ENCODE measurements at regions not wholly inside any gene's neighbourhood (a gene's known extent, or its start where the extent isn't known, plus 50 kb on each side); places are given as distances from the start of the nearest gene placed in this dataset.

DNA sequence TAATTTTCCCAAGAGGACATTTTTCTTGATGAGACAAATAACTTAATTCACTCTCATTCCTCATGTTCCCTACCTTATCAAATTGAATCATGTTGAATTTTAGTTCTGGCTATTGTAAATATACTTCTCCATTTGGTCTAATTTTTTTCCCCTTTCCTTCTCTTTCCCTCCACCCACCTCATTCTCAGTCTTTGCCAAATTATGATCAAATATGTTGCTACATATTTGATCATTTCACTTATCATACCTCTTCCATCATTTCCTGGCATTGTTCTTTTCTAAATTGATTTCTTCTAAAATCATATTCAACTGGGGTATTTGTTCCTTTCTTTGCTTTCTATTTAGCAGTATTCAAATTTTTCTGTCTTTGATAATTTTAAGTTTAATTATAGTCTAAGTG is 52.3 kb downstream of the HDGFL1 start:
- no peak for DNase-seq (ENCODE audit: low spot score)

DNA sequence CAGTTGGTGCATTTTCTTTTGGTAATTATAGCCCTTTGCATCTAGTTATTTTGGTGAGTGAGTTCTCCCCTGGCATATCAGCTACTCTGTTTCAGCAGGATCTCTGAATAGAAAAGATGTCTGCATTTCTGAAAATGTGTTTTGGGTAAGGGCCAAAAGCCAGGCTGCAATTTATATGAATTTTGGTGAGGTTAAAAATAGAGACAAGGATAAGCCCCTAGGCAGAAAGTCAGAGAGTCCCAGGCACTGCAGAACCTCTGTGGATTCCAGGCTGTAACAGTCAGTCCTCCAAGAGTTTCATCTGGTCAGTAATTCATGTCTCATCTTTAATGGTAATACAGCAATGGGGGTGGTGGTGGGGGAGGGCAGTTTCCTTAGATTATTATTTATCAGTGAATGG is 53.0 kb downstream of the HDGFL1 start:
- no peak for DNase-seq (ENCODE audit: low spot score)

DNA sequence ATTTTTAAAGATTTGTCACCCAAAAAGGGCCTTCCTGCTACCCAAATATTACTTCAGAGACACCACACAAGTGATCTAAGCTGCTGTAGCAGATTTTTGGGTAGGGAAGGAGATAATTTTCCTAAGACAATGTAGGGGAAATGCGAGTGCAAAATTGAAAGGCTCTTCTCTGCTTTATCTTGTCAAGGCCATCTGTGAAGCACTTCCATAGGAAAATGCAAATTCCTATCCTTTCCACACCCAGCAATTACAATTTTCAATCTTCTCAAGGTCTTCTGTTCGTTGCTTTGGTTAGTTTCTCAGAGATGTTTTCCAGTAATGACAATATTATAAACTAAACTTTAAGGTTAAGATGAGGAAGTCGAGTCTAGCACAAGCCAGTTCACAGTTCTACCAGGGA is 53.4 kb downstream of the HDGFL1 start:
- no peak for DNase-seq (ENCODE audit: low spot score)

DNA sequence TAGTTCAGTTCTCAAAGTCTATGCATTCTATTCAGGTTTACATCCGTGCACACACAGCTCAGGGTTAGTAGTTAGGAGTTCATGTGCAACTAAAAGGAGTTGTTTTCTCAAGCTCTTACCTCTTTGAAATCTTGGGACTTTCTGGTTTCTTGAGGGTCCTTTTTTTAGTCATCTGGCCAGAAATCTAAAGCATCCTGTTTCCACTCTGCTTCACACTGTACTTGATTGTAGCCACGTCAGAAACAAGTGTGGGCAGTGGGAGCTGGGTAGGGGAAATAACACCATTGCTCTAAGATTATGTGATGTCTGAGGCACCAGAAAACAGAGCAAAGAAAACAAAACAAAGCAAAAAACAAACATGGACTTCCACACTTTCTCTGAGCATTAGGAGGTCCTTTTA is 58.3 kb downstream of the HDGFL1 start:
- no peak for DNase-seq (ENCODE audit: low spot score)

DNA sequence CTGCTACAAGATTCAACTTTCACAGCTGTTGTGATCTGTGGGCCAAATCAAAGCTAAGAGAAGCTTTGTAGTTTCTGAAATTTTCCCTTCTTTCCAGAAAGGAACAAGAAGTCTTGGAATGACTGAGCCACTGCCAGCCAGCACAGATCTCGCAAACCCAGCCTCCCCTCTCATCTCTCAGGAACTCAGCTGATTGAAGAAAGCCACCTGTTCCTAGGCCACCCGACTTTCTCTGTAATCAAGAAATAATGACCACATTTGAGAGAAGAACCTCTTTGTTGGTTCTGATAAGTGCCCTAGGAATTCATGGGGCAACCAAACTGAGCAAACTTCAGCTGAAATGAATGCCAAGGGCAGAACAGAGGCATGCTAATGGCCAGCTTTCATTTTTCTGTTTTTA is 61.7 kb downstream of the HDGFL1 start:
- peak; percentile 44 for DNase-seq (ENCODE audit: low spot score)

DNA sequence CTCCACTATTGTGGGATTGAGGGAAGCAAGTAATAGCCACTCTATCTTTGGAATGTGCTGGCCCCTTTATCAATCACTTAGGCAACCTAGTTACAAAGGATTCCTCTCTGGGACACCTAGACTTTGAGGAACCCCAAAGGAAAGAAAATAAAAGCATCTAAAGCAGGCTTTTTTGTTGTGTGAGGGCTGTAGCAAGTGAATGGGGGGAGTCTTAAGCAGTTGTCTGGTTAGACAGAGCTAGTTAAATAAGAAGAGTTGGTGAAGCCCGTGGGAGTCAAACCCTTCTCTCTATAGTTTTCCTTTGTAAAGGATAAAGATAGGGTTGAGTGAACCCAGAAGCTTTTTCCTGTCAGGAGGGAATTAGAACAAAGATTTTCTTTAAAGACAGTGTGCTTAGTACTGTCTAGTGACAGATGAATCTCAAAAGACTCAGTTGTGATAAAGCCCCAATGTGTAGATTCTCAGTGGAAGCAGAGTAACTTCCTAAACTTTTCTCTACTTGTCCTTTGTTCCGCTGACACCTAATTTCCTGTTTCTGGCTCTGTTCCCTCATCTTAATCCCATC is 63.3 kb downstream of the HDGFL1 start:
- DNase-seq (ENCODE audit: low spot score) = no peak

DNA sequence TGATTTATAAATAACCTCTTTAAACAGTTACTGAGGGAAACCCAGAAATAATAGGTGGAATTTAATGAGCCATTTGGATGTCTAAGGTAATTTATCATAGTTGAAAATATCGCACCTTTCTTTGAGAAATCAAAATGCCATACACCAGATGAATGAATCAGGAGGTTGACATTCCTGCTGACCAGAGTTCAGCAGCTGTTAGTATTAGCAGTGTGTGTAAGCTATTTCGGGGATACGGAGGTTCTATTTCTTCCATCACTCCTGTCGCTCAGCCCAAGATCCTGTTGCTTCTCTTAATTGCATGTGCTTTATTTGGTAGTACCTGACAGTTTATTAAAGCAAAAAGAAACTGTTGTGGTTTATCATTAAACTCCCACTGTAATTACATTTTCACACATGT is 67.1 kb downstream of the HDGFL1 start:
- no peak for DNase-seq (ENCODE audit: low spot score)

DNA sequence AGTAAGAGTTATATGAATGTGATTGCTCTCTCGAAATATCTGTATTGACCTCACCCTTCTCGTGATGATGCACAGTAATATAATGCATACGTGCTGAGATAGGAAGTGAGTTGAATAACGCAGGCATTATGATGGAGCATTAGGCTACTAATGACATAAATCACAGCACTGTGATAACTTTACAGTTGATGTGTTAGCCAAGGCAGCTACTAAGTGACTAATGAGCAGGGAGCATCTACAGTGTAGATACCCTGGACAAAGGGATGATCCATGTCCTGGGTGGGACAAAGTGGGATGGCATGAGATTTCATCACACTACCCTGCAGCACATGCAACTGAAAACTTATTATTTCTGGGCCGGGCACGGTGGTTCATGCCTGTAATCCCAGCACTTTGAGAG is 68.4 kb downstream of the HDGFL1 start:
- no peak for DNase-seq (ENCODE audit: low spot score)

DNA sequence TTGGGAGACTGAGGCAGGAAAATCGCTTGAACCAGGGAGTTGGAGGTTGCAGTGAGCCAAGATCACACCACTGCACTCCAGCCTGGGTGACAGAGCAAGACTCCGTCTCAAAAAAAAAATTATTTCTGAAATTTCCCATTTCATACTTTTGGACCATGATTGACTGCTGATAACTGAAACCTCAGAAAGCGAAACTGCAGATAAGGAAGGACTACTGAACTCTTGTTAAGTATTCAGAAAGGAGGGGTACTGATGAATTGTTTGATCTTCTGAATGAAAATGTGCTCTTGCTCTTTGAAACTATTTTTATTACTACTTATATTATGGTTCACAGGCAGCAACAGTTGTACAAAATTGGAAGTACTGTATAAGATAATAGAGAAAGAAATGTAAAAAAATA is 69.0 kb downstream of the HDGFL1 start:
- DNase-seq (ENCODE audit: low spot score) = no peak

DNA sequence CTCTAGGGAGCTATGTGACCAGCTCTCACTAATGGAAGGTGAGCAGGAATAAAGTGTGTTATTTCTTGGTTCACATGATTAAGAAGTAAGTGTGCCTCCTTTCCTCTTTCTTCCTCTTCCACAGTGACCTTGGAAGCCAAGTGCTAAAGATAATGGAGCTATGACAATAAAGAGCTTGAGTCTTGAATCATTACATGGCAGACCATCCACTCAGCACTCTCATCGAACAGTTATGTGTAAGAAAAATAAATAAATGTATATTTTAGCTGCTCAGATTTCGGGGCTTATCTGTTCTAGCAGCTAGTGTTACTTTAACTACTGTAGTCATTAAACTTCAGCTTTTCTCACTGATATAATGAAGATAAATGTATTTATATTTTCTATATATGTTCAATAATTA is 72.9 kb downstream of the HDGFL1 start:
- no peak for DNase-seq (ENCODE audit: low spot score)

DNA sequence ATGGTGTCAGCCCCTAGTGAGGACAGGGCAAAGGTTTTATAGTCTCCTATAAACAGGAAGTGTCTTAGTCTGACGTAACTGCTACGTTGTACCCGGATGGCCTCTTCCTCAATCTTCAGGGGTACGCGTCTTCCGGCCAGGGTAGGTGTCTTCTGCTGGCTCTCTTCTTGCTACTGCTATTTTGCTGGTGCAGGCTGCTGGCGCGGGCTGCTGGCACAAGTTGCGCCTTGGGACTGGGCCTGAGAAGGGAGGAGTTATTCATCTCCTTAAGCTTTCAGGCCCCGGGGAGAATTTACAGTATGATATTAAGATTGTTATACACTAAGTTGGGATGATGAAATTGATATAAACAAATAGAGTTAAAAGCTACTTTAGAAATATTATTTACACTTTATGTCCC is 74.4 kb downstream of the HDGFL1 start:
- no peak for DNase-seq (ENCODE audit: low spot score)

DNA sequence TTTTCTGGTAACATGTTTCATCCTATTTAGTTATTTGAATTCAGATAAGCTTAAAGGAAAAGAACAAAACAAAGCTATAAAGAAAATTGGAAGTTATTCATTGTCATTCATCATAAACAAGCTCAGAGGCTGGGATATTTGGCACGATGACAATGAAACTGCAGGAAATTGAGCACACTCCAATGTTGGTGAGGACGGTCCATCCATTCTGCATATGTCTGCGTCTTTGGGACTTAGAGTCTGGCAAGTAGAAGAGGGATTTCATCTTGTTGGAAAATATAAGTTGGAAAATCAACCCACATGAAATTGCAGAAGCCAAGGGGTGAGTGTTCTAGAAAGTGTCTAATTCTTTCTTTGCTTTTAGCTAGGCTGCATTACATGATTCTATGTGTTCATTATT is 78.4 kb downstream of the HDGFL1 start:
- DNase-seq (ENCODE audit: low spot score) = no peak

DNA sequence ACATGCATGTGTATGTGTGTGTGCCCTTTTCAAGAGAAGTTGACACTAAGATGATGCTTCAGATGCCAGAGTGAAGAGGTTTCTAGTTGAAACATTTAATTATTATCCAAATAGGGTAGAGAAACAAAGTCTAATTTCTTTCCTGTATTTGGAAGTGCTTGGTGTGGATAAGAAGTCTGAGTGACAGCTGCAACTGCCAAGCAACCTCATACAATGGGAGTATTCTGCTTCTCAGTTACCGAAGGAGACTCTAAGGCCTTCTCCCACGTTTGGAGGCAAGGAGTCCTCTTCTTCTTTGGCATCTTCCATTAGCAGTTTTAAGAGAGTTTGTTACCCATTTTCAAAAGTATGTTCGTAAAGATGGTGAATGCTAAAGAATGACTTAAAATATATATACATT is 82.4 kb downstream of the HDGFL1 start:
- no peak for DNase-seq (ENCODE audit: low spot score)

DNA sequence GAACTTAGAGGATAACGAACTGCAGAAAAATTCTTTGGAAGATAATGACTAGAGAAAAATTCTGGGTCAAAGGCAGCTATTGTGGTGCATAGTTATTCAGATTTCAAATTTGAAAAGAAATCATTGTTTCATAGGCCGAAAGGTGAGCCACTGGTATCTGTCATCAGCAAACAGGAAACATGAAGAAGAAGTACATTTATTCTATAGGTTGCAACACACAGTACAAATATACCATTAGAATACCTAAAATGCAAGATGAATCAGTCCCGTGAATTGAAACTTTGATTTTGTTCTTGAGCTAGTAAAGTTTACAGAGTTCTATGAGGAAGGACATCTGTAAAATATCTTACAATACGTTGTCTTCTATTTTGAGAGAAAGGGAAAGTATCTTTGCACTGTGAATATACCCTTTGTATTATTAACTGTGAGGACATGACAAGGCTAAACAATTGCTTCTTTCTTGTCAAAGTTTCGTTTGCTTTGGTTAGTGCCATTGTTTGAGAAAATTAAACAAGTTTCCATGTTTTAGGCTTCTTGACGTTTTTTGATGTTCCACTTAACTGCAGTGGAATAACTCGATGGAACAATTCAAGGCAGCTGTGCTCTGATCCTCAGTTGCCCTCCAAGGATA is 84.7 kb downstream of the HDGFL1 start:
- DNase-seq (ENCODE audit: low spot score) = no peak

DNA sequence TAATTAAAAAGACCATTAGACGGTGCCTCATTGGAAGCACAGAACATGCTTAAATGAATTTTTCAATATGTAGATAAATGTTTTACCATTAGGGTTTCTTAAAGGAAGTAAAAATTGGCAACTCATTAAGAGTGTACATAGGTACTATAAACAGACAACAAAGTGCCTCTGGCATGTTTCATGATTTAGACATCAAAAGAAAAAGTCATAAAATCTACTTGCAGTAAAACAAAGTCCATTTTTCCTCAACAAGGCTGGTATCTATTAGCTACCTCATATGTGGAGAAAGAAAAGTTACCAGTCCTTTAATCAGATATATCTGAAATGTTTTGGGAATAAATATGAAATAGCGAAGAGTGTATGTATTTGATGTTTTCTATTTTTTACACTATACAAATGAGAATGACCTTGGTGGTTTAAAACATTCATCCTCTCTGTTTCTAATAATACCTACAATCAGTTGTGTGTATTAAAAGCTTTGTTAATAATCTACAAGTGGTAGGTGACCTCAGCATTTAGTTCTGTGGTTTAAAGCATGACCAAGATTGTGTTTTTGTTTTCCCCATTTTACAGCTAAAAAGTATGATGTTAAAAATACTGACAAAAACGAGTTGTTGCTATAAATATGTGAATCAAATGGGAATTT is 87.5 kb downstream of the HDGFL1 start:
- DNase-seq (ENCODE audit: low spot score) = no peak

DNA sequence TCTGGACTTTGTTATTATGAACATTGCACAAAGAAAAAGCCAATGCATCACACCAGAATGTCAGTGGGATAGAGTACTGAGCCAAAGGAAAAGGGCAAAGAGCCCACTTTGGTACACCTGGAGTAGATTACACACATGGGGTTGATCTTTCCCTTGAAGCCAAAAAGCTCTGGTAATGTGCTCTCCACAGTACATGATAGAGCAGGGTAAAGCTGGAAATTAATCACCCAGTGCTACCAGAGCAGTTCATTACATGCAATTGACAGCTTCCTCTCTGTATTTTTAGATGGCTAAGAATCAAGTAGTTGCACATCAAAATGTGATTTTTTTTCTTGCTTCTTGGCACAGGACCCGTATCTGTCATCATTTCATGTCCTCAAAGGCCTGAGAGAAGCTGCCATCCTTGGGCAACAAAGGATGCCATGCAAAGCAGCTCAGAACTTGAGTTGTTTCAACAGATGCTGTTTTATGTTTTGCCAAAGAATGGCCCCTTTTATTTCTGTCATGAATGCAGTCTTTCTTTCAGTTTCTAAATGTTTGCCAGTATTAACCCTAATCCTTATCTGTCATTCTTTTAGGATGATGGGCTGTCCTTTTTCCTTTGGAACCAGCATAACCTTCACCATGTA is 88.1 kb downstream of the HDGFL1 start:
- no peak for DNase-seq (ENCODE audit: low spot score)

DNA sequence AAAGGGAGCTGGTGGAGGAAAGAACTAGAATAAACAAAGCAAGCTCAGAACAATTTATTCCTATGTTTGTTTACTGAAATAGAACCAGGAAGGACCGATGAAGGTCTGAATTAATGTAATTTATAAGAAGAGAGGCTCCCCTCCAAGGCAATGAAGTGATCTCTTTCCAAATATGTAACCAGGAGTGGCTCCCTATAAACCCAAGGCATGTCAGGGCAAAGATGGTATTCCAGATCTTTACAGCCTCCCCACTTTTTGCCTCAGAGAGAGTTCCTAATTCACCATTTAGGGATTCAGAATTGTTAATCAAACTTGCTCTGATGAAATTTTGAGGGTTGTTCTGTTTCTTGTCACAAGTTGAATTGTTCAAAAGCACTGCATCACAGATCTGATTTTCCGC is 88.8 kb downstream of the HDGFL1 start:
- DNase-seq (ENCODE audit: low spot score) = no peak

DNA sequence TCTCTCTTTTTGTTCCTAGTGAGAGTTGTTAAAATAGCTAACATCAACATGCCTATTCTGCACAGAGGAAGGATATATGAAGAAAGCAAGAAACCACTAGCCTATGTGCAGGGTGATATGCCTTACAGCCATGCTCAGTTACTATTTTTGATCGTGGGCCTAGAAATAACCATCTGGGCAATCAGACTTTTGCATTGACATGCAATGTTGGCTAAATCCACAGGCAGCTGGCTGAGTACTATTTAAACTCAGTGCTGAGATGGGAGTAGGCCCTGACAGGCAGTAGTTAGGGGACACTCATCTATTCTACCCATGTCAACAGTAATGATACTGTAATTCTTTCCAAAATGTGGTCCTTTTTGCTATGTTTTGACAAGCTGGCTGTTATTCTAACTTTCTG is 89.6 kb downstream of the HDGFL1 start:
- DNase-seq (ENCODE audit: low spot score) = no peak

DNA sequence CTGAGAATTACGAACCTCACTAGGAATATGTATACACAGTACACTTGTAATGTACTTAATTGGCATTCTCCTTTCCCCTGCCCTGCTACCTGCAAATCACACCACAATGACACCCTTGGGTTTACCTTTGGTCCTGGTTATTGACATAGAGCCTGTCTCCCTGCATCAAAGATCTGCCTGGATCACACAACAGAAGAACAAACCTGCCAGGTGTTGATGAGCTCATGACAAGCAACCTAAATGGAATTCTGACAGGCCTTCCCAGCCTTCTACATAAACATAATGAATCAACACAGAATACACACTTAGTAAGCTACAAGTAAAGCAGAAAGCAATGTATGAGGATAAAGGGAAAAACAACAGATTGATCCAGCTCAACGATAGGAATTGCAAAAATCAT is 95.6 kb downstream of the HDGFL1 start:
- DNase-seq (ENCODE audit: low spot score) = no peak

DNA sequence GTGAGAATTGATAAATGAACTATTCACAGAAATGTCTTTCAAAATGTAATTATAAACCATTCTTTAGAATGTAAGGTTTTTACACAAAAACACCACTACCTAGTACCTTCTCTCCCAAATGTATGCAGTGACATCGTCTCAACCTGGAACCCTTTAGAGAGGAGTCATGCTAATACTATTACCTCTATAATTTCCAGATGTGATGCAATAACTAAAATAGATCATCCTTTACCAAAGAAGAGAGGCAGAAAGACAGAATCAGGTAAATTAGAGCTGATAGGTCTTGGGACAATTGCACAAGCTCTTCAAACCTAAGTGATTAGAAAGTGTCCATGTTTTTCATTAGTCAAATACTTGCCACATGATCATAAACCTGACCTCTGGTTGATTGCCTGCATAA is 96.7 kb downstream of the HDGFL1 start:
- no peak for DNase-seq (ENCODE audit: low spot score)

DNA sequence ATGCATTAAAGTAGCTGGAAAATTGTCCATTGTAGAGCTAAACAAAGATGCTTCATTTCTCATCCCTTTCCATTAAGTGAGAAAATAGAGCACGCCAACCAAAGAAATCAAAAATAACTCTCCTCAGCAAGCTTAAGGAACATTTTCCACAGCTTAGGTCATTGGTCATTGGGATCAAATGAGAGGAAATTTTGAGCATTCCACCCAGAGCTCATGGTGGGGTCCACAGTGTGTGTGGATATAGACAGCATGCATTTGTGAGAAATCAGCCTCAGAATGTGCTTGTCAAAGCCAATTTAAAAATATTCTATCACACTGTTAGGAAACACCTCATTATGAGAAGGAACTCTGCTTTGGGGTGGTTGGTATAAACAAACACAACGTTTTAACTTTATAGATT is 97.2 kb downstream of the HDGFL1 start:
- no peak for DNase-seq (ENCODE audit: low spot score)

DNA sequence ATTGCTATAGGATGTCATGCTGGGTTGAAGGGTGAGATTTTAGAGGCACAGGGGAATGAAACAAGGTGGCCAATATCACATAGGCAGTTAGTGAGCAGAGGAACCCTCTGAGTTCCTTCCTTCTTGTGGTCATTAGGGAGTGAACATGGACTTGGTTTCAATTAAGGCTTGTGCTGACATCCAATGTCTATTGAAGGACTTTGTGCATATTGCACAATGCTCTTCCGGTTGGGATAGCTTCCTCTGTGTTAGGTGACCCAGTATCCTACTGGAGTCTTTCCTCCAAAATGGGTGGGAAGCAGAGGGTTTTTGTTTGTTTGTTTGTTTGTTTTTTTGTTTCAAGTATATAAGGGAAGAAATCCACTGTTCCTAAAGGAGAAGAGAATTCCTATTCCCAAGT is 98.5 kb downstream of the HDGFL1 start:
- DNase-seq (ENCODE audit: low spot score) = no peak

DNA sequence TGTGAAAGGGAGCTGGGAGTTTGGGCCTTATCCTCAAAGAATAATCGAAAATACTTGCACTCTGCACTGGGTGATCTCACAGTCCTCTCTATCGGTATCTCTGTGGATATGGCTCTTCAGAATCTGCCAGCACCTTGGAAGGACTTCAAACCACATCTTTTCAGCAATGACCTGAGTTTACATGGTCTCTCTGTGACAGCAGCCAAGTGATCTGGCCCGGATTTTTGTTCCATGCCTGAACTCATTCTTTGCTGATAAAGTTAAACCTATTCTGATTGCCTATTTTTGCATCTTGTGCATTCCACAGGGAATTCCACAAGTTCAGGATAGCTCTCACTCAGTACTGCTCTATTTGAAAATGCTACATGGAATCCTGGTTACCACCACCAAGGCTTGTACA is 98.9 kb downstream of the HDGFL1 start:
- DNase-seq (ENCODE audit: low spot score) = no peak

Data from ureter (tissue), 1 donor.